GM03348 (cell line): ENCODE measurements at regions not wholly inside any gene's neighbourhood (a gene's known extent, or its start where the extent isn't known, plus 50 kb on each side); places are given as distances from the start of the nearest gene placed in this dataset.
A peak's percentile ranks its signal among the peaks of the same experiment; 100 is the strongest.

Experiments
- DNase-seq: peaks from one replicate; pipeline ENCODE4 v3.0.0; 2012; ENCODE audit warnings: low spot score

- DNase-seq = no peak
Observed at GRCh38 chr4:89599026-89599425, 237.9 kb downstream of the SNCA start.

GRCh38 chr4:89598602-89599001 lies 238.4 kb downstream of the SNCA start:
- DNase-seq = no peak

GRCh38 chr4:89595125-89595789 lies 241.7 kb downstream of the SNCA start:
- no peak for DNase-seq

GRCh38 chr4:89590128-89590527 lies 246.8 kb downstream of the SNCA start:
- no peak for DNase-seq

- DNase-seq = no peak
Observed at GRCh38 chr4:89588421-89588820, 248.5 kb downstream of the SNCA start.

GRCh38 chr4:89587364-89587763 lies 249.6 kb downstream of the SNCA start:
- DNase-seq = no peak

GRCh38 chr4:89586864-89587263 lies 250.1 kb downstream of the SNCA start:
- peak; percentile 5 for DNase-seq

GRCh38 chr4:89586318-89586717 lies 250.6 kb downstream of the SNCA start:
- DNase-seq = no peak

- DNase-seq = no peak
Observed at GRCh38 chr4:89582756-89583505, 254.0 kb downstream of the SNCA start.

- no peak for DNase-seq
Observed at GRCh38 chr4:89579771-89580170, 257.2 kb downstream of the SNCA start.

GRCh38 chr4:89576246-89576645 lies 260.7 kb downstream of the SNCA start:
- no peak for DNase-seq

- no peak for DNase-seq
Observed at GRCh38 chr4:89575840-89576239, 261.1 kb downstream of the SNCA start.

- no peak for DNase-seq
Observed at GRCh38 chr4:89574176-89574575, 262.8 kb downstream of the SNCA start.

- DNase-seq = no peak
Observed at GRCh38 chr4:89573656-89574055, 263.3 kb downstream of the SNCA start.

GRCh38 chr4:89572224-89572858 lies 264.6 kb downstream of the SNCA start:
- DNase-seq = no peak

GRCh38 chr4:89570931-89571330 lies 263.3 kb upstream of the GPRIN3 start:
- DNase-seq = no peak

- no peak for DNase-seq
Observed at GRCh38 chr4:89567936-89568335, 260.3 kb upstream of the GPRIN3 start.

- DNase-seq = no peak
Observed at GRCh38 chr4:89563431-89563830, 255.8 kb upstream of the GPRIN3 start.

- DNase-seq = no peak
Observed at GRCh38 chr4:89562746-89563145, 255.1 kb upstream of the GPRIN3 start.

- DNase-seq = no peak
Observed at GRCh38 chr4:89561048-89561447, 253.4 kb upstream of the GPRIN3 start.

- no peak for DNase-seq
Observed at GRCh38 chr4:89558147-89558546, 250.5 kb upstream of the GPRIN3 start.

- no peak for DNase-seq
Observed at GRCh38 chr4:89556601-89557305, 249.2 kb upstream of the GPRIN3 start.

GRCh38 chr4:89551191-89551590 lies 243.6 kb upstream of the GPRIN3 start:
- DNase-seq = no peak
